GM20000 (cell line): ENCODE measurements at regions not wholly inside any gene's neighbourhood (a gene's known extent, or its start where the extent isn't known, plus 50 kb on each side); places are given as distances from the start of the nearest gene placed in this dataset.

Experiments
- DNase-seq: peaks from one replicate; pipeline ENCODE4 v3.0.0; 2012; ENCODE audit warnings: low spot score
- TF ChIP-seq, protein P1 (sequence below): IDR thresholded peaks from 2 replicates; pipeline ENCODE4 v1.5.1; 2012; ENCODE audit warnings: mild to moderate bottlenecking, control low read depth; ENCODE audit errors: extremely low read depth, missing control alignments

DNA sequence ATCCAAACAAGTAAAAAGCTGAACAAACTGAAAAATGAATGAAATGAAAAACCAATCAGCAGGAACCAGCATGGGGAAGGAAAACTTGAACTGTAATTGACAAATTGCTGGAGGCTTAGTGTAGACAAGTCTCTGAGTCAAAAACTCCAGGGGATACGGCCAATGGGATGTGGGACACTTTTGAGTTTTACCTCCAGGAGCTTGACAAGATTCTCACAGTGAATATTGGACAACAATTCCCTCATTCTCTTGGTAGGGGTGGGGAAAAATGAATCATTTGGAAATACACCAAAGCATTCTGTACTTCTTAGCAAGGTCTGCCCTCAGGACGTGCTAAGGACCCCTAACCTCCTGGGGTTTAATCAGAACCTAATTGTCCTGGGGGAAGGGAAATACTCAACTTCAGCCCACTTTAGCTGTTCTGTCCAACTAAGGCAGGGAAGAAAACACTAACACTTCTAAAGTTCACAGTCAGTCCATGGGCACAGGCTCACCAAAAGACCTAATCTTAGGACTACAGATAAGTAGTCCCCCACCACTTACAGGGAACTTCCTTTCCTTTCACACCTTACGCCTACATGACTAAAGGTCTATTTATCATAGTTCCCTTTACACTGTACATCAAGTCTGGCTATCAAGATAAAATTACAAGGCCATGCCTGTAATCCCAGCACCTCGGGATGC lies 60.7 kb upstream of the CDC42BPA start:
- DNase-seq = no peak

DNA sequence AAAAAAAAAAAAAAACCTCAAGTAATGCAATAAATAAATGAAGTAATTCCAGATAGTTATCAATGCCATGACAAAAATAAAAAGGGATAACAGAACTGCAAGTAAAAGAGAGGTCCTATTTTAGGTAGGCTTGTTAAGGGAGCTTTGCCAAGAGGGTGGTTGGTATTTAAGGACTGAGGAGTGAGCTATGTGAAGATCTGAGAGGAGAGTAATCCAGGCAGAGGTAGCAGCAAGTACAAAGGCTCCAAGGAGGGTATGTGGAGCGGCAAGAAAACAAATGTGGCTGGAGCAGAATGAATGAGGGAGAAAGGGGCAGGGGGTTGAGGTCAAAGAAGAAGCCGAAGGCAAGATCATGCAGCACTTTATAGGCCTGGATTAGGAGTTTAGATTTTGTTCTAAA lies 59.9 kb upstream of the CDC42BPA start:
- DNase-seq = no peak

More for the DNA sequence above, 60.7 kb upstream of the CDC42BPA start:
- TF ChIP-seq, protein P1, sequence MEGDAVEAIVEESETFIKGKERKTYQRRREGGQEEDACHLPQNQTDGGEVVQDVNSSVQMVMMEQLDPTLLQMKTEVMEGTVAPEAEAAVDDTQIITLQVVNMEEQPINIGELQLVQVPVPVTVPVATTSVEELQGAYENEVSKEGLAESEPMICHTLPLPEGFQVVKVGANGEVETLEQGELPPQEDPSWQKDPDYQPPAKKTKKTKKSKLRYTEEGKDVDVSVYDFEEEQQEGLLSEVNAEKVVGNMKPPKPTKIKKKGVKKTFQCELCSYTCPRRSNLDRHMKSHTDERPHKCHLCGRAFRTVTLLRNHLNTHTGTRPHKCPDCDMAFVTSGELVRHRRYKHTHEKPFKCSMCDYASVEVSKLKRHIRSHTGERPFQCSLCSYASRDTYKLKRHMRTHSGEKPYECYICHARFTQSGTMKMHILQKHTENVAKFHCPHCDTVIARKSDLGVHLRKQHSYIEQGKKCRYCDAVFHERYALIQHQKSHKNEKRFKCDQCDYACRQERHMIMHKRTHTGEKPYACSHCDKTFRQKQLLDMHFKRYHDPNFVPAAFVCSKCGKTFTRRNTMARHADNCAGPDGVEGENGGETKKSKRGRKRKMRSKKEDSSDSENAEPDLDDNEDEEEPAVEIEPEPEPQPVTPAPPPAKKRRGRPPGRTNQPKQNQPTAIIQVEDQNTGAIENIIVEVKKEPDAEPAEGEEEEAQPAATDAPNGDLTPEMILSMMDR = no peak

DNA sequence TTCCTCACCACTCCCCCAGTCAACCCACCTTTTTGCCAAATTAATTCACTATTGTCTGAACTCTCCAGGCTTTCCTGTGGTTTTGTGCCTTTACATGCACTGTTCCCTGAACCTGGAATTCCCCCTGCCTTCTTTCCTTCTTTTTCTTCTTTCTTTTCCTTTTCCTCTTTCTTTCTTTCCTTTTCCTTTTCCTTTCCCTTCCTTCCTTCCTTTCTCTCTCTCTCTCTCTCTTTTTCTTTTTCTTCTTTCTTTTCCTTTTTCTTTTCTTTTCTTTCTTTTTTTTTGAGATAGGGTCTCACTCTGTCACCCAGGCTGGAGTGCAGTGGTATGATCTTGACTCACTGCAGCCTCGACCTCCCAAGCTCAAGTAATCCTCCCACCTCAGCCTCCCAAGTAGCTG lies 56.6 kb upstream of the CDC42BPA start:
- TF ChIP-seq, protein P1 = no peak
- no peak for DNase-seq

More for the DNA sequence above, 59.9 kb upstream of the CDC42BPA start:
- TF ChIP-seq, protein P1 = no peak

DNA sequence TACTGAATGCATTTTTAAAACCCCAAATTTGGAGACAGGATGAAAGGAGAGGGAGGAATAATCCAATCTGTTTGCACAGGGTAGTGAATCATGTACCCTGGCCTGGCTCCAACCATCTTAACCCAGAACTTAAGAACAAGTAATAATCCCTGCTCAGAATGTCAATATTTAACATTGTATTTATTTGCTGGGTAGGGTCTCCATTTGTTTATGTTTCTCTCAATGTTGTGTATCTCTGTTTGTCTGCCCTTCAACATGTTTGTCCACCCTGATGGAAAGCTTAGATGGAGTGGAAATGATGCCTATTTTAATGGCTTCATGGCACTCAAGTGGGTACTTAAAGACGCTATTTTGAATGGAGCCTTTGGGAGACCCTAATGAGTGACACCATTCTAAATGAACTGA lies 54.4 kb upstream of the CDC42BPA start:
- no peak for DNase-seq
- TF ChIP-seq, protein P1 = no peak

DNA sequence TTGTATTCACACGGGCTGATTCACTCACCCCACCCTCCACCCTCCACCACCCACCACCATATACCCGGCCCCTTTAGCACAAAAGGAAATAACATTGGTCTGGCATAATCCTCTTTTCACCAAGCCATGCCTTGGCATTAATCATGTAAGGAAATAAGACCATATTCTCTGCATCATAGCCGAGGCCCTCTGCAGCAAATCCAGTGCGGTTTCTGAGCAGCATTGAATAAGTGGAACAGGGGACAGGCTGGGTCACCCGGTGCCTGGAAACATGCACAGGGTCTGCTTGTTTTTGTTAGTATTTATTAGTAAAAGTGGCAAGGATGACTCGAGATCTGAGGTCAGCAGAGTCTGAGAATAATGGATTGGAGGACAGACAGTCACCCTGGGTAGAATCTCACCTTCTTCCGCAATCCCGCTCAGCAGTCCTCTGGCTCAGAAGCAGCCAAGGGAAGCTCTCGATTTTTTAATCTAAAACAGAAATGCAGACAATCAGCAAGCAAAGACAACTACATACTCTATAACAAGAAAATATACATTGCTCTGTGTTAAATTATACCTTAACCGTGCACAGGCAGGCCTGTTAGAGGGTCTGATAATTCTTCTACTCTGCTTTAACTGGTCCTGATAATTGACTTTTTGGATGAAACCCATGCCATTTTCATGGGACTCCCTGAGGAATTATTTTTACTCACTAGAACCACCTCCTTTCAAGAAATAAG lies 52.4 kb upstream of the CDC42BPA start:
- TF ChIP-seq, protein P1 = no peak
- DNase-seq = no peak

DNA sequence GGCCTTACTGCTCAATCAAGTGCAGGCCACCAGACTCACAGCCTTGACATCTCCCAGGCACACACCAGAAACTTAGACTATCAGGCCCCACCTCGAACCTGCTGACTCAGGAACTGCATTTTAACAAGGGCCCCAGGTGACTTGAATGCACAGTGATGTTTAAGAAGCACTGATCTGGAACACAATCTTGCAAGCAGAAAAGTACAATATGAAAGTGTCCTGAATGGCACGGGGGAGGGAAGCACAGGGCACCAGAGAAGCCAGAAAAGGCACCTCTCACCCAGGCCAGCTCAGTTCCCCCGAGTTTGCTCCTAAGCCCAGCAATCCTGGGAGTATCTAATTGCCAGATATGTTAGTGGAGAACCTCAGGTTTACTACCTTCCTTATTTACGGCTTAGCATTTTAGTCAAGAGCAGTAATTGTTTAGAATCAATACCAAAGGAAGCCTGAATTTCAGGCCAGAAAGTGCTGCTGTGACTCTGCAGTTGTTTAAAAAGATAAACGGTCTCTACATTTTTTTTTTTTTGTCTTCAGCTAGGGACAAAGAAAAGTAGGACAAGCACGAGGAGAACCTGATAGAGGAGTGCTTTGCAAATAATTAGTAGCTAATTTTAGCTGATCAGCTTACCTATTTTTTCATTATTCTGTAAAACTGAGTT lies 50.9 kb upstream of the CDC42BPA start:
- DNase-seq = no peak
- TF ChIP-seq, protein P1 = no peak
